ENCODE measurements at regions not wholly inside any gene's neighbourhood (a gene's known extent, or its start where the extent isn't known, plus 50 kb on each side); places are given as distances from the start of the nearest gene placed in this dataset.
"Not testable (repeated sequence)": the region's sequence is repeated elsewhere in the genome, so short reads cannot be mapped to it uniquely, and the experiment has no call there.

DNA sequence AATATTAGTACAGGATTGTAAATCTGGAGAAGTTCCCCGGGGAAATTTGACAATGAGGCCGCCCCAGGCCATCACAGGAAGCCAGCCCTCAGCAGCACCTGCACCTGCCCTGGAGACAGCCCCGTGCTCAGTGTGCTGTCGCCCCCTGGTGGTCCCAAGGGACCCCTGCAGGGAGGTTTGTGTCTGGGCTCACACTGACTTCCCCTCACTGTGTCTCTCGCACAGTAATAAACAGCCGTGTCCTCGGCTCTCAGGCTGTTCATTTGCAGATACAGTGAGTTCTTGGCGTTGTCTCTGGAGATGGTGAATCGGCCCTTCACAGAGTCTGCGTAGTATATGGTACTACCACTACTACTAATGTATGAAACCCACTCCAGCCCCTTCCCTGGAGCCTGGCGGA is 1011.2 kb downstream of the TMEM121 start:
- H3K27ac ChIP-seq (ENCODE audit: low read depth, low read length); H4K20me1 ChIP-seq (ENCODE audit: control insufficient read depth, insufficient read depth, low read depth, low read length); H3K4me3 ChIP-seq (ENCODE audit: low read length); H3K9me3 ChIP-seq (ENCODE audit: control insufficient read depth, insufficient read depth, low read length); H3K27me3 ChIP-seq (ENCODE audit: control insufficient read depth, low read length); H3K9me2 ChIP-seq (replicated peaks; ENCODE audit: control insufficient read depth, low read length); H3K36me3 ChIP-seq (ENCODE audit: control insufficient read depth, low read length); H3K79me2 ChIP-seq (ENCODE audit: control insufficient read depth, low read length); H3F3A ChIP-seq (ENCODE audit: control insufficient read depth, insufficient read depth): not testable (repeated sequence)
- Histone ChIP-seq H3K4me1 (ENCODE audit: control insufficient read depth, low read length) (peaks cover 38% of the 10 kb centered on the region), H3K4me2 (ENCODE audit: low read length) (peak overlapping the region; percentile 46)
- TF ChIP-seq, protein P1, sequence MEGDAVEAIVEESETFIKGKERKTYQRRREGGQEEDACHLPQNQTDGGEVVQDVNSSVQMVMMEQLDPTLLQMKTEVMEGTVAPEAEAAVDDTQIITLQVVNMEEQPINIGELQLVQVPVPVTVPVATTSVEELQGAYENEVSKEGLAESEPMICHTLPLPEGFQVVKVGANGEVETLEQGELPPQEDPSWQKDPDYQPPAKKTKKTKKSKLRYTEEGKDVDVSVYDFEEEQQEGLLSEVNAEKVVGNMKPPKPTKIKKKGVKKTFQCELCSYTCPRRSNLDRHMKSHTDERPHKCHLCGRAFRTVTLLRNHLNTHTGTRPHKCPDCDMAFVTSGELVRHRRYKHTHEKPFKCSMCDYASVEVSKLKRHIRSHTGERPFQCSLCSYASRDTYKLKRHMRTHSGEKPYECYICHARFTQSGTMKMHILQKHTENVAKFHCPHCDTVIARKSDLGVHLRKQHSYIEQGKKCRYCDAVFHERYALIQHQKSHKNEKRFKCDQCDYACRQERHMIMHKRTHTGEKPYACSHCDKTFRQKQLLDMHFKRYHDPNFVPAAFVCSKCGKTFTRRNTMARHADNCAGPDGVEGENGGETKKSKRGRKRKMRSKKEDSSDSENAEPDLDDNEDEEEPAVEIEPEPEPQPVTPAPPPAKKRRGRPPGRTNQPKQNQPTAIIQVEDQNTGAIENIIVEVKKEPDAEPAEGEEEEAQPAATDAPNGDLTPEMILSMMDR (IDR thresholded peaks at IDR 0.05; ENCODE audit: low read depth, low read length, poor library complexity, severe bottlenecking), result peak; percentile 31

DNA sequence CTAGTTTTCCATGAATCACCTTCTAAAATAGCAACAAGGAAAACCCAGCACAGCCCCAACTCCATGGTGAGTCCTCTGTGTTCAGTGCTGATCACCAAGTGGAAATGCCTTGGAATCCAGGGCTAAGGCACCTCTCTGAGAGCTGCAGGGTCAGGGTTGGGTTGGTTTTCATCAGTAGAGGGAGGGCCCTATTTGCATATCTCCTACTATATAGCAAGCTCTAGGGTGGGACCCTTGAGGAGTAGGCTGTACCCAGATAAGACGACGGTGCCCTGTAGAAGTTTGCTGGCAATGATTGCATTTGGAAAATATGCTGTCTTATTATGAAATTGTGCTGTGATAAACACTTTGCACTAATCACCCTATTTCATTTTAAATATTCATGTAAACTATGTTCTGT is 1011.8 kb downstream of the TMEM121 start:
- Histone ChIP-seq H3K27ac (ENCODE audit: low read depth, low read length) (no peak overlapping the region), H3K4me2 (ENCODE audit: low read length) (peak overlapping the region; percentile 8), H3K9me2 (replicated peaks; ENCODE audit: control insufficient read depth, low read length) (no peaks in the 10 kb centered on the region), H3F3A (ENCODE audit: control insufficient read depth, insufficient read depth) (peaks cover 2% of the 10 kb centered on the region), H3K4me1 (ENCODE audit: control insufficient read depth, low read length) (peaks cover 38% of the 10 kb centered on the region), H3K36me3 (ENCODE audit: control insufficient read depth, low read length) (no peaks in the 10 kb centered on the region), H3K9me3 (ENCODE audit: control insufficient read depth, insufficient read depth, low read length) (no peaks in the 10 kb centered on the region), H3K27me3 (ENCODE audit: control insufficient read depth, low read length) (no peaks in the 10 kb centered on the region), H3K79me2 (ENCODE audit: control insufficient read depth, low read length) (no peaks in the 10 kb centered on the region), H4K20me1 (ENCODE audit: control insufficient read depth, insufficient read depth, low read depth, low read length) (no peaks in the 10 kb centered on the region), H3K4me3 (ENCODE audit: low read length) (no peak overlapping the region; the same call in 1 of the 2 replicates)
- TF ChIP-seq, protein P1 (IDR thresholded peaks at IDR 0.05; ENCODE audit: low read depth, low read length, poor library complexity, severe bottlenecking), result no peak
- no peak for TF ChIP-seq EZH2phosphoT487 (IDR thresholded peaks at IDR 0.05; ENCODE audit: borderline replicate concordance, low read length)

DNA sequence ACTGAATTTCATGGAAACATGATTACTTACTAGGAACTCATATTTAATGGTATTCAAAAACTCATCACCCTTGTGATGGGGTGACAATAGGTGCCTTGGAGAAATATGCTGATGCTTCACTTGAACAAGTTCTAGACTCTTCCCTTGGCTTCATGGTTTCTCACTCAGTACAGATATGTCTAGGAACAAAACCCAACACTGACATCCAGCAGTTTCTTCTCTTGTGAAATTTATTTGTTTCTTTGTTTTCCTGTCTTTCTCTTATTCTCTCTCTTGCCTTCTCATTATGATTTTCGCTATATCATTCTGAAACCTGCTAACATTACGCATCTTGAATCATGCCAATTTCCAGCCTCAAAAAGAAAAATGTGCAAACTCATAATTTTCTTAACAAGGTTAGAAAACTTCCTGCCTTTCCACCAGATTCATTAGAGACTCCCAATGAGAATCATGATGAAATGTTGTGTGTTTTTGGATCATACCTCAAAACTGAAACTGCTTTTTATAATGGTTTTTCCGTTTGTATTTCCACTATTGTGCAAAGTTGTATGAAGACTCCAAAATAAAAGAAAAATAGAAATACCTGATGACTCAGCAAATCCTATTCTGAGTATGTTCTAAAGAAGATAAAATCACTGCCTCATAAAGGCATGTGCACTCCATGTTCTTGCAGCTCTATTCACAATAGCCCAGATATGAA is 1021.5 kb downstream of the TMEM121 start:
- Histone ChIP-seq H3K4me3 (ENCODE audit: low read length) (no peak overlapping the region), H3K9me2 (replicated peaks; ENCODE audit: control insufficient read depth, low read length) (no peaks in the 10 kb centered on the region), H3K79me2 (ENCODE audit: control insufficient read depth, low read length) (no peaks in the 10 kb centered on the region), H3K27ac (ENCODE audit: low read depth, low read length) (no peak overlapping the region), H3K27me3 (ENCODE audit: control insufficient read depth, low read length) (no peaks in the 10 kb centered on the region), H3K4me1 (ENCODE audit: control insufficient read depth, low read length) (no peaks in the 10 kb centered on the region), H3K4me2 (ENCODE audit: low read length) (no peak overlapping the region), H4K20me1 (ENCODE audit: control insufficient read depth, insufficient read depth, low read depth, low read length) (no peaks in the 10 kb centered on the region), H3K36me3 (ENCODE audit: control insufficient read depth, low read length) (no peaks in the 10 kb centered on the region), H3K9me3 (ENCODE audit: control insufficient read depth, insufficient read depth, low read length) (peaks cover 9% of the 10 kb centered on the region; the same call in 1 of the 2 replicates), H3F3A (ENCODE audit: control insufficient read depth, insufficient read depth) (no peaks in the 10 kb centered on the region)
- TF ChIP-seq EZH2phosphoT487 (IDR thresholded peaks at IDR 0.05; ENCODE audit: borderline replicate concordance, low read length), result no peak
- TF ChIP-seq, protein P1 (IDR thresholded peaks at IDR 0.05; ENCODE audit: low read depth, low read length, poor library complexity, severe bottlenecking), result no peak

Measured in DOHH2 (cell line).